HEK293 (cell line): ENCODE measurements at regions not wholly inside any gene's neighbourhood (a gene's known extent, or its start where the extent isn't known, plus 50 kb on each side); places are given as distances from the start of the nearest gene placed in this dataset.

Source experiments
- CTCF ChIA-PET: fragments of 350-600 bp; formaldehyde crosslinking; extraction: SDS; loops from one replicate; lab custom pipeline; 2021; ENCODE audit warnings: antibody characterized with exemption; lab: Yijun Ruan, JAX
- POLR2A ChIA-PET: fragments of 300-600 bp; formaldehyde crosslinking; extraction: SDS; loops from one replicate; lab custom pipeline; 2020; ENCODE audit warnings: antibody characterized with exemption, inconsistent platforms; lab: Yijun Ruan, JAX
- H3K27ac ChIP-seq: fragments of 200-500 bp; sonication (Bioruptor generic); 2 replicates; pipeline ENCODE4 v1.5.1; 2014; ENCODE audit warnings: low read depth, low read length, control low read depth, inconsistent platforms; ENCODE audit errors: extremely low read depth
- H3K36me3 ChIP-seq, 2 experiments: fragments of 200-500 bp in 1 of 2; sonication (Bioruptor generic) in 1 of 2; 1 replicate in 1 of 2; 2 replicates in 1 of 2; pipeline ENCODE4 v1.5.1; 2014 to 2017; ENCODE audit warnings: inconsistent platforms in 2 of 2, low read length in 2 of 2; ENCODE audit not compliant: control insufficient read depth in 2 of 2, insufficient read depth in 1 of 2
- H3K4me1 ChIP-seq: fragments of 200-500 bp; sonication (Bioruptor generic); 2 replicates; pipeline ENCODE4 v1.5.1; 2014; ENCODE audit warnings: mild to moderate bottlenecking, low read length, inconsistent platforms; ENCODE audit not compliant: control insufficient read depth, insufficient read depth
- H3K4me3 ChIP-seq: 2 replicates; pipeline ENCODE4 v1.5.1; 2011; ENCODE audit warnings: low read depth, mild to moderate bottlenecking, control low read depth, low read length, moderate library complexity
- H3K9me3 ChIP-seq: fragments of 200-500 bp; sonication (Bioruptor generic); 2 replicates; pipeline ENCODE4 v1.5.1; 2014; ENCODE audit warnings: low read depth, low read length, inconsistent platforms; ENCODE audit not compliant: control insufficient read depth, insufficient read depth
- IKZF3 ChIP-seq: fragments of 450-650 bp; IDR thresholded peaks from 2 replicates; pipeline ENCODE4 v1.5.0; 2018; ENCODE audit warnings: missing biosample characterization, mild to moderate bottlenecking, missing genetic modification characterization, moderate library complexity
- KLF1 ChIP-seq: fragments of 450-650 bp; formaldehyde crosslinking; IDR thresholded peaks from 2 replicates; pipeline ENCODE4 v1.5.1; 2016; ENCODE audit warnings: missing biosample characterization, missing genetic modification characterization
- ZBTB48 ChIP-seq: fragments of 450-650 bp; formaldehyde crosslinking; IDR thresholded peaks from 2 replicates; pipeline ENCODE4 v1.5.1; 2016; ENCODE audit warnings: missing biosample characterization, missing genetic modification characterization
- ZFHX2 ChIP-seq: fragments of 450-650 bp; formaldehyde crosslinking; conservative IDR thresholded peaks from 2 replicates; pipeline ENCODE4 v1.5.1; 2016; ENCODE audit warnings: missing biosample characterization, missing genetic modification characterization
- ZNF175 ChIP-seq: fragments of 450-650 bp; formaldehyde crosslinking; IDR thresholded peaks from 2 replicates; pipeline ENCODE4 v1.5.1; 2016; ENCODE audit warnings: missing biosample characterization, missing genetic modification characterization
- ZNF214 ChIP-seq: fragments of 450-650 bp; formaldehyde crosslinking; IDR thresholded peaks from 2 replicates; pipeline ENCODE4 v1.5.1; 2017; ENCODE audit warnings: missing biosample characterization, mild to moderate bottlenecking, missing genetic modification characterization, borderline replicate concordance
- ZNF248 ChIP-seq: fragments of 450-650 bp; formaldehyde crosslinking; IDR thresholded peaks from 2 replicates; pipeline ENCODE4 v1.5.1; 2017; ENCODE audit warnings: missing biosample characterization, missing genetic modification characterization
- ZNF433 ChIP-seq: fragments of 450-650 bp; formaldehyde crosslinking; IDR thresholded peaks from 2 replicates; pipeline ENCODE4 v1.5.1; 2016; ENCODE audit warnings: missing biosample characterization, missing genetic modification characterization, low read depth
- ZNF473 ChIP-seq: fragments of 450-650 bp; formaldehyde crosslinking; IDR thresholded peaks from 2 replicates; pipeline ENCODE4 v1.5.1; 2017; ENCODE audit warnings: missing biosample characterization, missing genetic modification characterization
- ZNF530 ChIP-seq: fragments of 450-650 bp; formaldehyde crosslinking; IDR thresholded peaks from 2 replicates; pipeline ENCODE4 v1.5.1; 2016; ENCODE audit warnings: low read depth, missing biosample characterization, missing genetic modification characterization
- ZNF555 ChIP-seq: fragments of 450-650 bp; formaldehyde crosslinking; conservative IDR thresholded peaks from 2 replicates; pipeline ENCODE4 v1.5.1; 2017; ENCODE audit warnings: missing biosample characterization, mild to moderate bottlenecking, missing genetic modification characterization, inconsistent platforms
- ZNF621 ChIP-seq: fragments of 450-650 bp; formaldehyde crosslinking; IDR thresholded peaks from 2 replicates; pipeline ENCODE4 v1.5.1; 2017; ENCODE audit warnings: missing biosample characterization, missing genetic modification characterization
- ZNF623 ChIP-seq: fragments of 450-650 bp; formaldehyde crosslinking; IDR thresholded peaks from 2 replicates; pipeline ENCODE4 v1.5.1; 2016; ENCODE audit warnings: missing biosample characterization, missing genetic modification characterization
- ZNF626 ChIP-seq: fragments of 450-650 bp; sonication (Bioruptor Pico); formaldehyde crosslinking; IDR thresholded peaks from 2 replicates; pipeline ENCODE4 v1.5.1; 2018; ENCODE audit warnings: missing biosample characterization, missing genetic modification characterization, inconsistent platforms
- TF ChIP-seq, protein P1 (sequence below): fragments of 450-650 bp; formaldehyde crosslinking; IDR thresholded peaks from 2 replicates; pipeline ENCODE4 v1.5.1; 2017; ENCODE audit warnings: missing biosample characterization, mild to moderate bottlenecking, missing genetic modification characterization, moderate library complexity
- TF ChIP-seq, protein P2 (sequence below): fragments of 450-650 bp; formaldehyde crosslinking; IDR thresholded peaks from 2 replicates; pipeline ENCODE4 v1.5.1; 2016; ENCODE audit warnings: missing biosample characterization, missing genetic modification characterization
- TF ChIP-seq, protein P3 (sequence below): fragments of 450-650 bp; formaldehyde crosslinking; IDR thresholded peaks from 2 replicates; pipeline ENCODE4 v1.5.1; 2017; ENCODE audit warnings: missing biosample characterization, missing genetic modification characterization

DNA sequence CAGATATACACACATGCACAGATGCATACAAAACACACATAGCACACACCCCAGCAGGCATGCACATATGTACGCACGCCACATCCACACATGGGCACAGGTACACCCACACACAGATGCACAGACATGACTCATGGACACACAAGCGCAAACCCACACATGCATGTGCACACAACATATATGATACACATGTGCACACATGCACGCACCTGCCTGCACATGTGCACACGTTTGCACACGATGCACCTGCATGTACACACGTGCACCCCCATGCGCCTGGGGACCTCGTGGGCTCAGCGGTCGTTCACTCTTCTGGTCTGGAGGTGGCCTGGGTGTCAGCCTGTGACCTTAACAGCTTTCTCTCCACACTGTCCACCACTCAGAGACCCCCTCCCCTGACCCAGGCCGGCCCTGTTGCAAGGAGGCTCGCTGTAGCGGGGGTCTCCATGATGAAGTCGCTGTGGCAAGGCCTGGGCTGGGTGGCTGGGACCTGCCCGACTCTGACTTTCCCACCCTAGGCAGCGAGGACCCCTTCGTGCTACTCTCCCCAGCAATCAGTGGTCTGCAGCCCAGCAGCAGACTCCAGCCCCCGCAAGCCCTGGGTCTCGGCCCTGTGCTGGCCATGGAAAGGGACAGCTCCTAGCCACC lies 92.1 kb upstream of the TTC34 start:
- Histone ChIP-seq H3K36me3 (no peaks in the 10 kb centered on the region), H3K27ac (no peak overlapping the region), H3K4me1 (no peaks in the 10 kb centered on the region), H3K9me3 (no peaks in the 10 kb centered on the region), H3K4me3 (no peak overlapping the region)
- POLR2A ChIA-PET, result no interaction called here
- CTCF ChIA-PET, result no interaction called here
- 0 out of 2 replicates have a peak, but pooled peaks have one; percentile 9 for TF ChIP-seq ZFHX2 (tag by site-specific recombination)
- TF ChIP-seq KLF1 (tag by site-specific recombination), result no peak

DNA sequence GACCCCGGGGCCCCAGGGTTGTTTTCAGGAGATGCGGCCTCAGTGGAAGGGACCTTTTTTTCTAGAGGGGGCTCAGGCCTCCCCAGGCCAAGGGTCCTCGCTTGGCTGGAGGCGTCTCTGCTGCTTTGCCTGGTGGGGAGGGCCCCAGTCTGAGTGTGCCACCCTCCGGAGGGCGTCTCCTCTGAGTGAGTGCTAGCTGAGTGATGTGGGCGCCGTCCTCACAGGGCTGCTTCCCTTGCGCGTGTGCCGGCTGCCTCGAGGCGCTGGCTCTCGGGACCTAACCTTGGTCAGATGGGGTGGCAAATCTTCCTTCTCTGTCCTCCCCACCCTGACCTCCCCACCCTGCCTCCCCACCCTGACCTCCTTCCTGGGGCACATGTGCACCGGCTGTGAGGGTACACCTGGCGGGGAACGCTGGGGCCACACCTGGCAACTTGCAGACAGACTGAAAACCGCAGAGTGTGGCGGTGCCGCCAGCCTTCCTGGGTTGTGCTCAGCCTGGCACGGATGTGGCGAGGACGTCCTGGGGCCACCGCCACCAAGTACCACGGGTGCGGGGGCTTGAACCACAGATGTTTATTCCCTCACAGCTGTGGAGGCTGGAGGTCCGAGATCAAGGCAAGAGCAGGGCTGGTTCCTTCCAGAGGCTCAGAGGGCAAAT lies 93.0 kb upstream of the TTC34 start:
- Histone ChIP-seq H3K36me3 (no peaks in the 10 kb centered on the region), H3K4me1 (no peaks in the 10 kb centered on the region), H3K9me3 (no peaks in the 10 kb centered on the region), H3K4me3 (no peak overlapping the region), H3K27ac (no peak overlapping the region)
- TF ChIP-seq ZNF530 (tag by site-specific recombination), result no peak
- ChIA-PET POLR2A (no interaction called here), CTCF (no interaction called here)

DNA sequence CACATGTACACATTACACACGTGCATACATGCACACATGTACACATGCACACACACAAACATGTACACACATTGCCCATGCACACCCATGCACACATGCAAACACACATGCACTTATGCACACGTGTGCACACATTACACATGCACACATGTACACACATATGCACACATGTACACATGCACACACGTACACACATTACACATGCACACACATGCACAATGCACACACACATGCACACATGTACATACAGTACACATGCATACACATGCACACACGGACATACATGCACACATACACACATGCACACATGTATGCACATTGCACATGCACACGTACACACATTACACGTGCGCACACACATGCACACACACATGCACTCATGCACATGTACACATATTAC lies 95.3 kb upstream of the TTC34 start:
- Histone ChIP-seq H3K27ac (no peak overlapping the region), H3K36me3 (no peaks in the 10 kb centered on the region), H3K4me1 (no peaks in the 10 kb centered on the region), H3K4me3 (no peak overlapping the region), H3K9me3 (no peaks in the 10 kb centered on the region)
- POLR2A ChIA-PET, result no interaction called here
- TF ChIP-seq ZNF555 (tag by site-specific recombination) (no peak), ZNF626 (no peak), ZNF623 (tag by site-specific recombination) (no peak), ZNF214 (tag by site-specific recombination) (no peak), ZNF621 (tag by site-specific recombination) (no peak), ZNF473 (tag by site-specific recombination) (no peak), ZNF433 (tag by site-specific recombination) (no peak), IKZF3 (no peak), ZNF175 (tag by site-specific recombination) (no peak), ZNF248 (tag by site-specific recombination) (no peak), ZBTB48 (tag by site-specific recombination) (no peak)
- TF ChIP-seq, protein P1, sequence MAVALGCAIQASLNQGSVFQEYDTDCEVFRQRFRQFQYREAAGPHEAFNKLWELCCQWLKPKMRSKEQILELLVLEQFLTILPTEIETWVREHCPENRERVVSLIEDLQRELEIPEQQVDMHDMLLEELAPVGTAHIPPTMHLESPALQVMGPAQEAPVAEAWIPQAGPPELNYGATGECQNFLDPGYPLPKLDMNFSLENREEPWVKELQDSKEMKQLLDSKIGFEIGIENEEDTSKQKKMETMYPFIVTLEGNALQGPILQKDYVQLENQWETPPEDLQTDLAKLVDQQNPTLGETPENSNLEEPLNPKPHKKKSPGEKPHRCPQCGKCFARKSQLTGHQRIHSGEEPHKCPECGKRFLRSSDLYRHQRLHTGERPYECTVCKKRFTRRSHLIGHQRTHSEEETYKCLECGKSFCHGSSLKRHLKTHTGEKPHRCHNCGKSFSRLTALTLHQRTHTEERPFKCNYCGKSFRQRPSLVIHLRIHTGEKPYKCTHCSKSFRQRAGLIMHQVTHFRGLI (tag by site-specific recombination), result no peak
- TF ChIP-seq, protein P2, sequence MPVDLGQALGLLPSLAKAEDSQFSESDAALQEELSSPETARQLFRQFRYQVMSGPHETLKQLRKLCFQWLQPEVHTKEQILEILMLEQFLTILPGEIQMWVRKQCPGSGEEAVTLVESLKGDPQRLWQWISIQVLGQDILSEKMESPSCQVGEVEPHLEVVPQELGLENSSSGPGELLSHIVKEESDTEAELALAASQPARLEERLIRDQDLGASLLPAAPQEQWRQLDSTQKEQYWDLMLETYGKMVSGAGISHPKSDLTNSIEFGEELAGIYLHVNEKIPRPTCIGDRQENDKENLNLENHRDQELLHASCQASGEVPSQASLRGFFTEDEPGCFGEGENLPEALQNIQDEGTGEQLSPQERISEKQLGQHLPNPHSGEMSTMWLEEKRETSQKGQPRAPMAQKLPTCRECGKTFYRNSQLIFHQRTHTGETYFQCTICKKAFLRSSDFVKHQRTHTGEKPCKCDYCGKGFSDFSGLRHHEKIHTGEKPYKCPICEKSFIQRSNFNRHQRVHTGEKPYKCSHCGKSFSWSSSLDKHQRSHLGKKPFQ (tag by site-specific recombination), result peak; percentile 68
- TF ChIP-seq, protein P3, sequence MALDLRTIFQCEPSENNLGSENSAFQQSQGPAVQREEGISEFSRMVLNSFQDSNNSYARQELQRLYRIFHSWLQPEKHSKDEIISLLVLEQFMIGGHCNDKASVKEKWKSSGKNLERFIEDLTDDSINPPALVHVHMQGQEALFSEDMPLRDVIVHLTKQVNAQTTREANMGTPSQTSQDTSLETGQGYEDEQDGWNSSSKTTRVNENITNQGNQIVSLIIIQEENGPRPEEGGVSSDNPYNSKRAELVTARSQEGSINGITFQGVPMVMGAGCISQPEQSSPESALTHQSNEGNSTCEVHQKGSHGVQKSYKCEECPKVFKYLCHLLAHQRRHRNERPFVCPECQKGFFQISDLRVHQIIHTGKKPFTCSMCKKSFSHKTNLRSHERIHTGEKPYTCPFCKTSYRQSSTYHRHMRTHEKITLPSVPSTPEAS, result peak; percentile 87
- CTCF ChIA-PET, result no interaction called here
